Thyroid gland (tissue), 4 donors: ENCODE measurements at regions not wholly inside any gene's neighbourhood (a gene's known extent, or its start where the extent isn't known, plus 50 kb on each side); places are given as distances from the start of the nearest gene placed in this dataset.

Experiments
- POLR2A ChIP-seq, 2 donors: fragments of 450-650 bp; IDR thresholded peaks; one replicate each; pipeline ENCODE4 v1.6.1; 2017; ENCODE audit warnings: antibody characterized with exemption in 2 of 2, mild to moderate bottlenecking in 2 of 2, moderate library complexity in 1 of 2
- TF ChIP-seq, protein P1 (sequence below), 6 experiments: fragments of 200-600 bp in 3 of 6; fragments of 450-650 bp in 3 of 6; sonication (generic) in 3 of 6; IDR thresholded peaks; one replicate each; pipeline ENCODE4 v1.5.1; 2016 to 2019; ENCODE audit warnings: antibody characterized with exemption in 6 of 6, mild to moderate bottlenecking in 2 of 6, inconsistent platforms in 1 of 6, moderate library complexity in 1 of 6

DNA sequence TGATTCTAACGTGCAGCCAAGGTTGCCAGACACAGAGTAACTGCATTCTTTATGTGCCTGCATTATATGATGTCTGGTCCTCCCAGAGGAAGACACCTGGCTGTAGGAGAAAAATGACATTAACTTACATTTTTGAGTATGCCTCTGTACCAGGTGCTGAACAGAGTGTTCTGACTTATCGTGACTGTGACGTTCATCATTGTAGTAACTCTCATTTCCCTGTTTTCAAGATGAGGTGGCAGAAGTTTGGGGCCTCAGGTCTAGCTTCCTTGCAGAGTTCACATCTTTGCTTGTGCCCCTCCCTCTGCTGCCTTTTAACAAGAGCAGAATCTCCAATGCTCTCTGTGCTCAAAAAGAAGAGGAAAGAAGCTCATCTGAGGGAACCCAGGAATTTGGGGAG, 488.0 kb downstream of the AJAP1 start:
- TF ChIP-seq, protein P1, sequence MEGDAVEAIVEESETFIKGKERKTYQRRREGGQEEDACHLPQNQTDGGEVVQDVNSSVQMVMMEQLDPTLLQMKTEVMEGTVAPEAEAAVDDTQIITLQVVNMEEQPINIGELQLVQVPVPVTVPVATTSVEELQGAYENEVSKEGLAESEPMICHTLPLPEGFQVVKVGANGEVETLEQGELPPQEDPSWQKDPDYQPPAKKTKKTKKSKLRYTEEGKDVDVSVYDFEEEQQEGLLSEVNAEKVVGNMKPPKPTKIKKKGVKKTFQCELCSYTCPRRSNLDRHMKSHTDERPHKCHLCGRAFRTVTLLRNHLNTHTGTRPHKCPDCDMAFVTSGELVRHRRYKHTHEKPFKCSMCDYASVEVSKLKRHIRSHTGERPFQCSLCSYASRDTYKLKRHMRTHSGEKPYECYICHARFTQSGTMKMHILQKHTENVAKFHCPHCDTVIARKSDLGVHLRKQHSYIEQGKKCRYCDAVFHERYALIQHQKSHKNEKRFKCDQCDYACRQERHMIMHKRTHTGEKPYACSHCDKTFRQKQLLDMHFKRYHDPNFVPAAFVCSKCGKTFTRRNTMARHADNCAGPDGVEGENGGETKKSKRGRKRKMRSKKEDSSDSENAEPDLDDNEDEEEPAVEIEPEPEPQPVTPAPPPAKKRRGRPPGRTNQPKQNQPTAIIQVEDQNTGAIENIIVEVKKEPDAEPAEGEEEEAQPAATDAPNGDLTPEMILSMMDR (IDR thresholded peaks at IDR 0.05): no peak
- TF ChIP-seq POLR2A (IDR thresholded peaks at IDR 0.05): no peak
